ENCODE measurements at regions not wholly inside any gene's neighbourhood (a gene's known extent, or its start where the extent isn't known, plus 50 kb on each side); places are given as distances from the start of the nearest gene placed in this dataset.

- no peak overlapping the region for H3K4me3 ChIP-seq (ENCODE audit: low read depth, low read length)
- H3K36me3 ChIP-seq (ENCODE audit: control insufficient read depth, insufficient read depth, low read length), result no peaks in the 10 kb centered on the region
- no peaks in the 10 kb centered on the region for H3K27me3 ChIP-seq (ENCODE audit: control insufficient read depth, insufficient read depth, low read length)
- no peaks in the 10 kb centered on the region for H3K4me1 ChIP-seq (ENCODE audit: control insufficient read depth, insufficient read depth, low read length)
- H3K27ac ChIP-seq (ENCODE audit: low read depth, low read length), result no peak overlapping the region
- H3K9ac ChIP-seq (ENCODE audit: low read depth, low read length), result no peak overlapping the region
- H3K9me3 ChIP-seq (ENCODE audit: control insufficient read depth, insufficient read depth, low read length), result no peaks in the 10 kb centered on the region
These were observed 1007.2 kb downstream of the REEP3 start for GRCh38 chr10:64528294-64529002.

- Histone ChIP-seq H3K4me3 (ENCODE audit: low read depth, low read length) (no peak overlapping the region), H3K27me3 (ENCODE audit: control insufficient read depth, insufficient read depth, low read length) (no peaks in the 10 kb centered on the region), H3K4me1 (ENCODE audit: control insufficient read depth, insufficient read depth, low read length) (no peaks in the 10 kb centered on the region), H3K9me3 (ENCODE audit: control insufficient read depth, insufficient read depth, low read length) (no peaks in the 10 kb centered on the region), H3K9ac (ENCODE audit: low read depth, low read length) (no peak overlapping the region), H3K27ac (ENCODE audit: low read depth, low read length) (no peak overlapping the region), H3K36me3 (ENCODE audit: control insufficient read depth, insufficient read depth, low read length) (no peaks in the 10 kb centered on the region)
These were observed 1007.8 kb downstream of the REEP3 start for GRCh38 chr10:64529003-64529350.

GRCh38 chr10:64534616-64535015 is 1013.4 kb downstream of the REEP3 start:
- H3K4me3 ChIP-seq (ENCODE audit: low read depth, low read length), result no peak overlapping the region
- H3K36me3 ChIP-seq (ENCODE audit: control insufficient read depth, insufficient read depth, low read length), result no peaks in the 10 kb centered on the region
- no peaks in the 10 kb centered on the region for H3K27me3 ChIP-seq (ENCODE audit: control insufficient read depth, insufficient read depth, low read length)
- no peak overlapping the region for H3K27ac ChIP-seq (ENCODE audit: low read depth, low read length)
- H3K9me3 ChIP-seq (ENCODE audit: control insufficient read depth, insufficient read depth, low read length), result no peaks in the 10 kb centered on the region
- no peak overlapping the region for H3K9ac ChIP-seq (ENCODE audit: low read depth, low read length)
- H3K4me1 ChIP-seq (ENCODE audit: control insufficient read depth, insufficient read depth, low read length), result no peaks in the 10 kb centered on the region

GRCh38 chr10:64535131-64535867 is 1014.1 kb downstream of the REEP3 start:
- Histone ChIP-seq H3K27me3 (ENCODE audit: control insufficient read depth, insufficient read depth, low read length) (no peaks in the 10 kb centered on the region), H3K4me3 (ENCODE audit: low read depth, low read length) (no peak overlapping the region), H3K36me3 (ENCODE audit: control insufficient read depth, insufficient read depth, low read length) (no peaks in the 10 kb centered on the region), H3K9ac (ENCODE audit: low read depth, low read length) (no peak overlapping the region), H3K9me3 (ENCODE audit: control insufficient read depth, insufficient read depth, low read length) (no peaks in the 10 kb centered on the region), H3K4me1 (ENCODE audit: control insufficient read depth, insufficient read depth, low read length) (no peaks in the 10 kb centered on the region), H3K27ac (ENCODE audit: low read depth, low read length) (no peak overlapping the region)

- Histone ChIP-seq H3K4me1 (ENCODE audit: control insufficient read depth, insufficient read depth, low read length) (no peaks in the 10 kb centered on the region), H3K27me3 (ENCODE audit: control insufficient read depth, insufficient read depth, low read length) (no peaks in the 10 kb centered on the region), H3K4me3 (ENCODE audit: low read depth, low read length) (no peak overlapping the region), H3K9me3 (ENCODE audit: control insufficient read depth, insufficient read depth, low read length) (no peaks in the 10 kb centered on the region), H3K9ac (ENCODE audit: low read depth, low read length) (no peak overlapping the region), H3K27ac (ENCODE audit: low read depth, low read length) (no peak overlapping the region), H3K36me3 (ENCODE audit: control insufficient read depth, insufficient read depth, low read length) (no peaks in the 10 kb centered on the region)
These were observed 1015.9 kb downstream of the REEP3 start for GRCh38 chr10:64537112-64537511.

GRCh38 chr10:64537928-64538327 is 1016.7 kb downstream of the REEP3 start:
- H3K9me3 ChIP-seq (ENCODE audit: control insufficient read depth, insufficient read depth, low read length), result no peaks in the 10 kb centered on the region
- no peaks in the 10 kb centered on the region for H3K27me3 ChIP-seq (ENCODE audit: control insufficient read depth, insufficient read depth, low read length)
- H3K4me1 ChIP-seq (ENCODE audit: control insufficient read depth, insufficient read depth, low read length), result no peaks in the 10 kb centered on the region
- H3K9ac ChIP-seq (ENCODE audit: low read depth, low read length), result no peak overlapping the region
- H3K27ac ChIP-seq (ENCODE audit: low read depth, low read length), result no peak overlapping the region
- H3K4me3 ChIP-seq (ENCODE audit: low read depth, low read length), result no peak overlapping the region
- H3K36me3 ChIP-seq (ENCODE audit: control insufficient read depth, insufficient read depth, low read length), result no peaks in the 10 kb centered on the region

GRCh38 chr10:64546073-64546472 is 1024.9 kb downstream of the REEP3 start:
- no peaks in the 10 kb centered on the region for H3K27me3 ChIP-seq (ENCODE audit: control insufficient read depth, insufficient read depth, low read length)
- no peak overlapping the region for H3K27ac ChIP-seq (ENCODE audit: low read depth, low read length)
- H3K4me1 ChIP-seq (ENCODE audit: control insufficient read depth, insufficient read depth, low read length), result peaks cover 8% of the 10 kb centered on the region
- H3K4me3 ChIP-seq (ENCODE audit: low read depth, low read length), result no peak overlapping the region
- H3K36me3 ChIP-seq (ENCODE audit: control insufficient read depth, insufficient read depth, low read length), result no peaks in the 10 kb centered on the region
- H3K9me3 ChIP-seq (ENCODE audit: control insufficient read depth, insufficient read depth, low read length), result no peaks in the 10 kb centered on the region
- H3K9ac ChIP-seq (ENCODE audit: low read depth, low read length), result no peak overlapping the region

GRCh38 chr10:64547168-64547567 is 1026.0 kb downstream of the REEP3 start:
- H3K4me3 ChIP-seq (ENCODE audit: low read depth, low read length), result no peak overlapping the region
- H3K9me3 ChIP-seq (ENCODE audit: control insufficient read depth, insufficient read depth, low read length), result no peaks in the 10 kb centered on the region
- H3K27me3 ChIP-seq (ENCODE audit: control insufficient read depth, insufficient read depth, low read length), result no peaks in the 10 kb centered on the region
- H3K4me1 ChIP-seq (ENCODE audit: control insufficient read depth, insufficient read depth, low read length), result peaks cover 12% of the 10 kb centered on the region
- no peak overlapping the region for H3K27ac ChIP-seq (ENCODE audit: low read depth, low read length)
- H3K9ac ChIP-seq (ENCODE audit: low read depth, low read length), result no peak overlapping the region
- H3K36me3 ChIP-seq (ENCODE audit: control insufficient read depth, insufficient read depth, low read length), result no peaks in the 10 kb centered on the region

- H3K27me3 ChIP-seq (ENCODE audit: control insufficient read depth, insufficient read depth, low read length), result no peaks in the 10 kb centered on the region
- no peaks in the 10 kb centered on the region for H3K9me3 ChIP-seq (ENCODE audit: control insufficient read depth, insufficient read depth, low read length)
- no peak overlapping the region for H3K27ac ChIP-seq (ENCODE audit: low read depth, low read length)
- H3K4me3 ChIP-seq (ENCODE audit: low read depth, low read length), result no peak overlapping the region
- H3K36me3 ChIP-seq (ENCODE audit: control insufficient read depth, insufficient read depth, low read length), result no peaks in the 10 kb centered on the region
- H3K4me1 ChIP-seq (ENCODE audit: control insufficient read depth, insufficient read depth, low read length), result peaks cover 4% of the 10 kb centered on the region; the same call in 1 of the 2 replicates
- H3K9ac ChIP-seq (ENCODE audit: low read depth, low read length), result no peak overlapping the region
These were observed 1034.5 kb downstream of the REEP3 start for GRCh38 chr10:64555666-64556065.

GRCh38 chr10:64558094-64558835 is 1037.1 kb downstream of the REEP3 start:
- Histone ChIP-seq H3K36me3 (ENCODE audit: control insufficient read depth, insufficient read depth, low read length) (no peaks in the 10 kb centered on the region), H3K27ac (ENCODE audit: low read depth, low read length) (no peak overlapping the region), H3K9ac (ENCODE audit: low read depth, low read length) (no peak overlapping the region), H3K4me3 (ENCODE audit: low read depth, low read length) (no peak overlapping the region), H3K27me3 (ENCODE audit: control insufficient read depth, insufficient read depth, low read length) (no peaks in the 10 kb centered on the region), H3K4me1 (ENCODE audit: control insufficient read depth, insufficient read depth, low read length) (no peaks in the 10 kb centered on the region), H3K9me3 (ENCODE audit: control insufficient read depth, insufficient read depth, low read length) (no peaks in the 10 kb centered on the region)

GRCh38 chr10:64571056-64571455 is 1049.9 kb downstream of the REEP3 start:
- no peaks in the 10 kb centered on the region for H3K27me3 ChIP-seq (ENCODE audit: control insufficient read depth, insufficient read depth, low read length)
- H3K9ac ChIP-seq (ENCODE audit: low read depth, low read length), result no peak overlapping the region
- H3K27ac ChIP-seq (ENCODE audit: low read depth, low read length), result no peak overlapping the region
- H3K9me3 ChIP-seq (ENCODE audit: control insufficient read depth, insufficient read depth, low read length), result no peaks in the 10 kb centered on the region
- H3K4me1 ChIP-seq (ENCODE audit: control insufficient read depth, insufficient read depth, low read length), result no peaks in the 10 kb centered on the region
- no peak overlapping the region for H3K4me3 ChIP-seq (ENCODE audit: low read depth, low read length)
- no peaks in the 10 kb centered on the region for H3K36me3 ChIP-seq (ENCODE audit: control insufficient read depth, insufficient read depth, low read length)
